ENCODE measurements at regions not wholly inside any gene's neighbourhood (a gene's known extent, or its start where the extent isn't known, plus 50 kb on each side); places are given as distances from the start of the nearest gene placed in this dataset.

DNA sequence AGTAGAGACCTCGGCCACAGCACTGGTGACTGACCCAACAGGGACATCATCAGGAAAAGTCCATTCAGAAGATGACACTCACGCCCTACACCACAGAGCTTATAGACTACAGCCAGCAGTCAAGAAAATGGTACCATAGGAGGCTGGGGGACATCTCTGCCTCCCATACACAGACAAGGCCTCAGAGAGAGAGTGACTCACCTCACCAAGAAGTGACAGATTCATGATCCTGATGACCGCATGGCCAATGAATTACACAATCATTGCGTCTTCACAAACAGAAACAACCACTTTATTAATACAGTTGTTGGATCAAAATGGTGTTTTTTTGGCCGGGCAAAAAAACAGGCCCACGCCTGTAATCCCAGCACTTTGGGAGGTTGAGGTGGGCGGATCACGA lies 260.8 kb upstream of the TSHZ3 start (continued):
- TF ChIP-seq, protein P1, sequence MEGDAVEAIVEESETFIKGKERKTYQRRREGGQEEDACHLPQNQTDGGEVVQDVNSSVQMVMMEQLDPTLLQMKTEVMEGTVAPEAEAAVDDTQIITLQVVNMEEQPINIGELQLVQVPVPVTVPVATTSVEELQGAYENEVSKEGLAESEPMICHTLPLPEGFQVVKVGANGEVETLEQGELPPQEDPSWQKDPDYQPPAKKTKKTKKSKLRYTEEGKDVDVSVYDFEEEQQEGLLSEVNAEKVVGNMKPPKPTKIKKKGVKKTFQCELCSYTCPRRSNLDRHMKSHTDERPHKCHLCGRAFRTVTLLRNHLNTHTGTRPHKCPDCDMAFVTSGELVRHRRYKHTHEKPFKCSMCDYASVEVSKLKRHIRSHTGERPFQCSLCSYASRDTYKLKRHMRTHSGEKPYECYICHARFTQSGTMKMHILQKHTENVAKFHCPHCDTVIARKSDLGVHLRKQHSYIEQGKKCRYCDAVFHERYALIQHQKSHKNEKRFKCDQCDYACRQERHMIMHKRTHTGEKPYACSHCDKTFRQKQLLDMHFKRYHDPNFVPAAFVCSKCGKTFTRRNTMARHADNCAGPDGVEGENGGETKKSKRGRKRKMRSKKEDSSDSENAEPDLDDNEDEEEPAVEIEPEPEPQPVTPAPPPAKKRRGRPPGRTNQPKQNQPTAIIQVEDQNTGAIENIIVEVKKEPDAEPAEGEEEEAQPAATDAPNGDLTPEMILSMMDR (IDR thresholded peaks at IDR 0.05; ENCODE audit: low read depth, low read length, missing input control): no peak
- no peak for TF ChIP-seq GABPA (IDR thresholded peaks at IDR 0.05 in 1 of 2, conservative IDR thresholded peaks at IDR 0.05 in 1 of 2)
- TF ChIP-seq NR2F2 (IDR thresholded peaks at IDR 0.05): no peak

DNA sequence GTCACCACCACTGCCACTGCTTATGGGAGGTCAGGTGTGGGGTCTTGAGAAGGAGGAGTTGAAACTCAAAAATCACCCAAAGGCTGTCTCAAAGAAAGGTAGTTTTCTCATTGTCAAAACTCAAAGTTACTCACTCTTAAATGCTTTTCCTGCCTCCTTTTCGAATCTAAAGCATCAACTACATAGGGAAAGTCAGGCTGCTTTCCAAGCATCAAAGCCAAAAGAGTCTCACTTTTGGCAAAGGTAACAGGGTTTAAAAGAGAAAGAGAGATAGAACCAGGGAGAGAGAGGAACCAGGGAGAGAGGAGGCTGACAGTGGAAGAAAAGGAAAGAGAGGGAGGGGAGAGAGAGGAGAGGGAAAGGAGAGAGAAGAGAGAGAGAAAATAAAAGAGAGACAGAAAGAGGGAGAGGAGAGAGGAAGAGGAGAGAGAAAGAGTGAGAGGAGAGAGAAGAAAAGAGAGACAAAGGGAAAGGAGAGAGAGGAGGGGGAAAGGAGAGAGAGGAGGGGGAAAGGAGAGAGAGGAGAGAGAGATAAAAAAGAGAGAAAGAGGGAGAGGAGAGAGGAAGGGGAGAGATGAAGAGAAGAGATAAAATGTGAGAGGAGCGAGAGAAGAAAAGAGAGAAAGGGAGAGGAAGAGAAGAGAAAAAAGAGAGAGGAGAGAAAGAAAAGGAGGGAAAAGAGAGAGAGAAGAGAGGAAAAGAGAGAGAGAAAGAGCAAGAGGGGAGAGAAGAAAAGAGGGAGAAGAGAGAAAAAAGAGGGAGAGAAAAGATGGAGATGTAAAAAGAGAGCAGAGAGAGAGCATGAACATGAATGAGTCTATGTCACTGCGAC lies 262.0 kb upstream of the TSHZ3 start:
- H3K9ac ChIP-seq (ENCODE audit: low read depth in 1 of 2, low read length in 2 of 2): no peak overlapping the region
- 76% methylated on average over 3 of the region's 3 CpGs for WGBS
- H3K27me3 ChIP-seq (ENCODE audit: control insufficient read depth in 4 of 4, insufficient read depth in 4 of 4, low read length in 3 of 4): peaks cover 0 to 4% (median 0%) of the 10 kb centered on the region in 4 donors
- no peaks in the 10 kb centered on the region for H3K4me1 ChIP-seq (ENCODE audit: control insufficient read depth in 4 of 4, insufficient read depth in 4 of 4, low read length in 3 of 4)
- H3K9me3 ChIP-seq (ENCODE audit: control insufficient read depth in 4 of 4, low read length in 3 of 4): peaks cover 0 to 2% (median 0%) of the 10 kb centered on the region in 4 donors
- no peak overlapping the region for H3K27ac ChIP-seq (ENCODE audit: low read depth in 1 of 2, low read length in 2 of 2)
- DNase-seq (ENCODE audit: low spot score): no peak
- no peaks in the 10 kb centered on the region for H3K36me3 ChIP-seq (ENCODE audit: control insufficient read depth in 4 of 4, insufficient read depth in 3 of 4, low read depth in 1 of 4, low read length in 3 of 4)
- no peak overlapping the region for H3K4me3 ChIP-seq (ENCODE audit: low read depth in 1 of 3, low read length in 3 of 3)
- TF ChIP-seq, protein P2, sequence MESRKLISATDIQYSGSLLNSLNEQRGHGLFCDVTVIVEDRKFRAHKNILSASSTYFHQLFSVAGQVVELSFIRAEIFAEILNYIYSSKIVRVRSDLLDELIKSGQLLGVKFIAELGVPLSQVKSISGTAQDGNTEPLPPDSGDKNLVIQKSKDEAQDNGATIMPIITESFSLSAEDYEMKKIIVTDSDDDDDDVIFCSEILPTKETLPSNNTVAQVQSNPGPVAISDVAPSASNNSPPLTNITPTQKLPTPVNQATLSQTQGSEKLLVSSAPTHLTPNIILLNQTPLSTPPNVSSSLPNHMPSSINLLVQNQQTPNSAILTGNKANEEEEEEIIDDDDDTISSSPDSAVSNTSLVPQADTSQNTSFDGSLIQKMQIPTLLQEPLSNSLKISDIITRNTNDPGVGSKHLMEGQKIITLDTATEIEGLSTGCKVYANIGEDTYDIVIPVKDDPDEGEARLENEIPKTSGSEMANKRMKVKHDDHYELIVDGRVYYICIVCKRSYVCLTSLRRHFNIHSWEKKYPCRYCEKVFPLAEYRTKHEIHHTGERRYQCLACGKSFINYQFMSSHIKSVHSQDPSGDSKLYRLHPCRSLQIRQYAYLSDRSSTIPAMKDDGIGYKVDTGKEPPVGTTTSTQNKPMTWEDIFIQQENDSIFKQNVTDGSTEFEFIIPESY (IDR thresholded peaks at IDR 0.05): no peak
- no peak for TF ChIP-seq FOXA1 (IDR thresholded peaks at IDR 0.05)
- no peak for TF ChIP-seq FOXA2 (IDR thresholded peaks at IDR 0.05)
- no peak for TF ChIP-seq HNF4A (conservative IDR thresholded peaks at IDR 0.05)
- no peak for TF ChIP-seq RXRA (IDR thresholded peaks at IDR 0.05)
- no peak for TF ChIP-seq SP1 (IDR thresholded peaks at IDR 0.05)

DNA sequence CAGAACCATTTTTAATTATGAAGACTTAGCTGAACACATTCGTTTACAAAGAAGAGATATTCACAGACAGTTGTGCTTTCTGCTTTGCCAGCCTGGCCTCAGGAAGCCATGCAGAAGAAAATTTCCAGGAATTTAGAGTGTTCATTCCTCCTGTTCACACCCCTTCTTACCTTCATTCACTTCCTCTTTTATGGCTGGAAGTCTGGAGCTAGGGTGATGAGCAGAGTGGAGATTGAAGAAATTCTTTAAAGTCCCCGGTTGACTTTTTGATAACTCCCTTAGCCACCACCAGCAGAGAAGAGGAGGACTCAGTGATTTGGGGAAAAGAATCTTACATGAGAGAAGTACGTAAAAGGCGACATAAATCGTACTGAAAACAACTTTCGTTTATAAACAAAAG lies 263.6 kb upstream of the TSHZ3 start:
- H3K4me3 ChIP-seq (ENCODE audit: low read depth in 1 of 3, low read length in 3 of 3): no peak overlapping the region
- H3K36me3 ChIP-seq (ENCODE audit: control insufficient read depth in 4 of 4, insufficient read depth in 3 of 4, low read depth in 1 of 4, low read length in 3 of 4): no peaks in the 10 kb centered on the region
- no peaks in the 10 kb centered on the region for H3K4me1 ChIP-seq (ENCODE audit: control insufficient read depth in 4 of 4, insufficient read depth in 4 of 4, low read length in 3 of 4)
- DNase-seq (ENCODE audit: low spot score): no peak
- TF ChIP-seq RAD21 (IDR thresholded peaks at IDR 0.05) (no peak), TAF1 (conservative IDR thresholded peaks at IDR 0.05) (no peak), JUND (IDR thresholded peaks at IDR 0.05) (no peak), RXRA (IDR thresholded peaks at IDR 0.05) (no peak), NR2F2 (IDR thresholded peaks at IDR 0.05) (no peak), FOXA2 (IDR thresholded peaks at IDR 0.05) (no peak), HNF4G (IDR thresholded peaks at IDR 0.05) (no peak), YY1 (IDR thresholded peaks at IDR 0.05) (no peak)
- 74% methylated on average over 6 of the region's 6 CpGs for WGBS
- H3K9ac ChIP-seq (ENCODE audit: low read depth in 1 of 2, low read length in 2 of 2): no peak overlapping the region
- H3K27me3 ChIP-seq (ENCODE audit: control insufficient read depth in 4 of 4, insufficient read depth in 4 of 4, low read length in 3 of 4): peaks cover 0 to 4% (median 0%) of the 10 kb centered on the region in 4 donors
- H3K9me3 ChIP-seq (ENCODE audit: control insufficient read depth in 4 of 4, low read length in 3 of 4): peaks cover 0 to 2% (median 0%) of the 10 kb centered on the region in 4 donors
- H3K27ac ChIP-seq (ENCODE audit: low read depth in 1 of 2, low read length in 2 of 2): no peak overlapping the region
